HEK293 (cell line): ENCODE measurements at regions not wholly inside any gene's neighbourhood (a gene's known extent, or its start where the extent isn't known, plus 50 kb on each side); places are given as distances from the start of the nearest gene placed in this dataset.

Source experiments
- CTCF ChIA-PET: fragments of 350-600 bp; formaldehyde crosslinking; extraction: SDS; loops from one replicate; lab custom pipeline; 2021; ENCODE audit warnings: antibody characterized with exemption; lab: Yijun Ruan, JAX
- POLR2A ChIA-PET: fragments of 300-600 bp; formaldehyde crosslinking; extraction: SDS; loops from one replicate; lab custom pipeline; 2020; ENCODE audit warnings: antibody characterized with exemption, inconsistent platforms; lab: Yijun Ruan, JAX
- H3K27ac ChIP-seq: fragments of 200-500 bp; sonication (Bioruptor generic); 2 replicates; pipeline ENCODE4 v1.5.1; 2014; ENCODE audit warnings: low read depth, low read length, control low read depth, inconsistent platforms; ENCODE audit errors: extremely low read depth
- H3K36me3 ChIP-seq, 2 experiments: fragments of 200-500 bp in 1 of 2; sonication (Bioruptor generic) in 1 of 2; 1 replicate in 1 of 2; 2 replicates in 1 of 2; pipeline ENCODE4 v1.5.1; 2014 to 2017; ENCODE audit warnings: inconsistent platforms in 2 of 2, low read length in 2 of 2; ENCODE audit not compliant: control insufficient read depth in 2 of 2, insufficient read depth in 1 of 2
- H3K4me1 ChIP-seq: fragments of 200-500 bp; sonication (Bioruptor generic); 2 replicates; pipeline ENCODE4 v1.5.1; 2014; ENCODE audit warnings: mild to moderate bottlenecking, low read length, inconsistent platforms; ENCODE audit not compliant: control insufficient read depth, insufficient read depth
- H3K4me3 ChIP-seq: 2 replicates; pipeline ENCODE4 v1.5.1; 2011; ENCODE audit warnings: low read depth, mild to moderate bottlenecking, control low read depth, low read length, moderate library complexity
- H3K9me3 ChIP-seq: fragments of 200-500 bp; sonication (Bioruptor generic); 2 replicates; pipeline ENCODE4 v1.5.1; 2014; ENCODE audit warnings: low read depth, low read length, inconsistent platforms; ENCODE audit not compliant: control insufficient read depth, insufficient read depth
- EGR2 ChIP-seq: fragments of 450-650 bp; formaldehyde crosslinking; IDR thresholded peaks from 2 replicates; pipeline ENCODE4 v1.5.1; 2016; ENCODE audit warnings: low read depth, missing biosample characterization, missing genetic modification characterization
- GLI4 ChIP-seq: fragments of 450-650 bp; formaldehyde crosslinking; IDR thresholded peaks from 2 replicates; pipeline ENCODE4 v1.5.1; 2016; ENCODE audit warnings: missing biosample characterization, missing genetic modification characterization
- KLF10 ChIP-seq: fragments of 450-650 bp; IDR thresholded peaks from 2 replicates; pipeline ENCODE4 v1.5.1; 2018; ENCODE audit warnings: missing biosample characterization, mild to moderate bottlenecking, missing genetic modification characterization
- MYNN ChIP-seq: fragments of 450-650 bp; formaldehyde crosslinking; IDR thresholded peaks from 2 replicates; pipeline ENCODE4 v1.5.1; 2016; ENCODE audit warnings: missing biosample characterization, missing genetic modification characterization, borderline replicate concordance
- OSR2 ChIP-seq: fragments of 450-650 bp; formaldehyde crosslinking; IDR thresholded peaks from 2 replicates; pipeline ENCODE4 v1.5.1; 2016; ENCODE audit warnings: missing biosample characterization, missing genetic modification characterization
- SCRT2 ChIP-seq: fragments of 450-650 bp; formaldehyde crosslinking; IDR thresholded peaks from 2 replicates; pipeline ENCODE4 v1.5.1; 2016; ENCODE audit warnings: missing biosample characterization, missing genetic modification characterization
- SETDB1 ChIP-seq: IDR thresholded peaks from one replicate; pipeline ENCODE4 v1.6.1; 2017; ENCODE audit warnings: mild to moderate bottlenecking, low read length, moderate library complexity, mixed read lengths; ENCODE audit not compliant: insufficient read length
- SP3 ChIP-seq: fragments of 450-650 bp; formaldehyde crosslinking; IDR thresholded peaks from 2 replicates; pipeline ENCODE4 v1.5.1; 2016; ENCODE audit warnings: missing biosample characterization, missing genetic modification characterization
- ZBTB48 ChIP-seq: fragments of 450-650 bp; formaldehyde crosslinking; IDR thresholded peaks from 2 replicates; pipeline ENCODE4 v1.5.1; 2016; ENCODE audit warnings: missing biosample characterization, missing genetic modification characterization
- ZBTB8A ChIP-seq: fragments of 450-650 bp; formaldehyde crosslinking; IDR thresholded peaks from 2 replicates; pipeline ENCODE4 v1.5.1; 2016; ENCODE audit warnings: missing biosample characterization, missing genetic modification characterization
- ZFP3 ChIP-seq: fragments of 450-650 bp; formaldehyde crosslinking; IDR thresholded peaks from 2 replicates; pipeline ENCODE4 v1.5.1; 2016; ENCODE audit warnings: low read depth, missing biosample characterization, missing genetic modification characterization
- ZNF23 ChIP-seq: fragments of 450-650 bp; formaldehyde crosslinking; IDR thresholded peaks from 2 replicates; pipeline ENCODE4 v1.5.1; 2016; ENCODE audit warnings: missing biosample characterization, missing genetic modification characterization, borderline replicate concordance
- ZNF664 ChIP-seq: fragments of 450-650 bp; formaldehyde crosslinking; IDR thresholded peaks from 2 replicates; pipeline ENCODE4 v1.5.1; 2016; ENCODE audit warnings: missing biosample characterization, missing genetic modification characterization
- ZNF747 ChIP-seq: fragments of 450-650 bp; formaldehyde crosslinking; IDR thresholded peaks from 2 replicates; pipeline ENCODE4 v1.5.1; 2016; ENCODE audit warnings: missing biosample characterization, missing genetic modification characterization
- TF ChIP-seq, protein P1 (sequence below): fragments of 450-650 bp; formaldehyde crosslinking; IDR thresholded peaks from 2 replicates; pipeline ENCODE4 v1.5.1; 2016; ENCODE audit warnings: missing biosample characterization, missing genetic modification characterization, borderline replicate concordance
- TF ChIP-seq, protein P2 (sequence below): fragments of 450-650 bp; formaldehyde crosslinking; IDR thresholded peaks from 2 replicates; pipeline ENCODE4 v1.5.1; 2016; ENCODE audit warnings: missing biosample characterization, missing genetic modification characterization
- TF ChIP-seq, protein P3 (sequence below): fragments of 450-650 bp; formaldehyde crosslinking; IDR thresholded peaks from 2 replicates; pipeline ENCODE4 v1.5.1; 2016; ENCODE audit warnings: missing biosample characterization, missing genetic modification characterization
- TF ChIP-seq, protein P4 (sequence below): fragments of 450-650 bp; formaldehyde crosslinking; IDR thresholded peaks from 2 replicates; pipeline ENCODE4 v1.5.1; 2016; ENCODE audit warnings: missing biosample characterization, missing genetic modification characterization
- TF ChIP-seq, protein P5 (sequence below): fragments of 450-650 bp; formaldehyde crosslinking; IDR thresholded peaks from 2 replicates; pipeline ENCODE4 v1.5.1; 2016; ENCODE audit warnings: missing biosample characterization, missing genetic modification characterization, borderline replicate concordance
- TF ChIP-seq, protein P6 (sequence below): fragments of 450-650 bp; formaldehyde crosslinking; IDR thresholded peaks from 2 replicates; pipeline ENCODE4 v1.5.1; 2016; ENCODE audit warnings: missing biosample characterization, missing genetic modification characterization

DNA sequence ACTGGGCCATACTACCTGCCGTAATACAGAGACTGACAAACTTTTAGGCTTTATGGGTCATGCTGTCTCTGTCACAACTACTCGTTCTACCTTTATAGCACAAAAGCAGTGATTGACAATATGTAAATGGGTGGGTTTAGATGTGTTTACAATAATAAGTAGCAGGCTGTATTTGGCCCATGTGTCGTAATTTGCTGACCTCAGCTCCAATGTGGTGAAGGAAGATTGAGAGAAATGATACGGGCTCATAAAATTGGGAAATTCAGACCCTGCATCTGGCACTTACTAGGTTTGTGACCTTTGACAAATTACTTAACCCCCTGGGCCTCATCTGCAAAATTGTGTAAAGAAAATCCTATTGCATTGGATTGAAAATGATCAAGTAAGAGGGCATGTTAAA lies 150.8 kb upstream of the NPSR1 start (continued):
- TF ChIP-seq, protein P1, sequence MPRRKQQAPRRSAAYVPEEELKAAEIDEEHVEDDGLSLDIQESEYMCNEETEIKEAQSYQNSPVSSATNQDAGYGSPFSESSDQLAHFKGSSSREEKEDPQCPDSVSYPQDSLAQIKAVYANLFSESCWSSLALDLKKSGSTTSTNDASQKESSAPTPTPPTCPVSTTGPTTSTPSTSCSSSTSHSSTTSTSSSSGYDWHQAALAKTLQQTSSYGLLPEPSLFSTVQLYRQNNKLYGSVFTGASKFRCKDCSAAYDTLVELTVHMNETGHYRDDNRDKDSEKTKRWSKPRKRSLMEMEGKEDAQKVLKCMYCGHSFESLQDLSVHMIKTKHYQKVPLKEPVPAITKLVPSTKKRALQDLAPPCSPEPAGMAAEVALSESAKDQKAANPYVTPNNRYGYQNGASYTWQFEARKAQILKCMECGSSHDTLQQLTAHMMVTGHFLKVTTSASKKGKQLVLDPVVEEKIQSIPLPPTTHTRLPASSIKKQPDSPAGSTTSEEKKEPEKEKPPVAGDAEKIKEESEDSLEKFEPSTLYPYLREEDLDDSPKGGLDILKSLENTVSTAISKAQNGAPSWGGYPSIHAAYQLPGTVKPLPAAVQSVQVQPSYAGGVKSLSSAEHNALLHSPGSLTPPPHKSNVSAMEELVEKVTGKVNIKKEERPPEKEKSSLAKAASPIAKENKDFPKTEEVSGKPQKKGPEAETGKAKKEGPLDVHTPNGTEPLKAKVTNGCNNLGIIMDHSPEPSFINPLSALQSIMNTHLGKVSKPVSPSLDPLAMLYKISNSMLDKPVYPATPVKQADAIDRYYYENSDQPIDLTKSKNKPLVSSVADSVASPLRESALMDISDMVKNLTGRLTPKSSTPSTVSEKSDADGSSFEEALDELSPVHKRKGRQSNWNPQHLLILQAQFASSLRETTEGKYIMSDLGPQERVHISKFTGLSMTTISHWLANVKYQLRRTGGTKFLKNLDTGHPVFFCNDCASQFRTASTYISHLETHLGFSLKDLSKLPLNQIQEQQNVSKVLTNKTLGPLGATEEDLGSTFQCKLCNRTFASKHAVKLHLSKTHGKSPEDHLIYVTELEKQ (tag by site-specific recombination): no peak
- TF ChIP-seq SP3 (tag by site-specific recombination) (no peak), ZBTB8A (tag by site-specific recombination) (no peak), ZNF23 (tag by site-specific recombination) (no peak), OSR2 (tag by site-specific recombination) (no peak), SCRT2 (tag by site-specific recombination) (no peak)

DNA sequence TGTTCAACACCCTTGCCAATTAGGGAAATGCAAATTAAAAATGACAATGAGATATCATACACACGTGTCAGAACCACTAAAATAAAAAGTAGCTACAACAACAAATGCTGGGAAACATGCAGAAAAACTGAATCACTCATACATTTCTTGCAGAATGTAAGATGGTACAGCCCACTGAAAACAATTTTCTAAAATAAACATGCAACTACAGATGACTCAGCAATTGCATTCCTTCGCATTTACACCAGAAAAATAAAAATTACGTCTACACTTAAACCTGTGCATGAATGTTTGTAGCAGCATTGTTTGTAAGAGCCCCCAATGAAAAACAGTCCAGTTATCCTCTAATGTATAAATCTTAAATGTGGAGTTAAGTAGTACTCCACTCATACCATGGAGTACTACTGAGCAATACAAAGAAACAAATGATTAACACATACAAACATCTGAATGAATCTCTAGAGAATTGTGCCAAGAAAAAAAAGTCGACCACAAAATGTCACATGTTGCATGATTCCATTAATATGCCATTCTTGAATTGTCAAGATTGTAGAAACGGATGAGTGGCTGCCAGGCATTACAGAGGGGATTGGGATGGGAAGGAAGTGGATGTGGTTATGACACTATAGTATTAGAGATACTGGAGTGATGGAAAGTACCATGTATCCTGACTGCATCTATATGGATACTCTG lies 134.6 kb upstream of the NPSR1 start:
- ChIA-PET CTCF (no interaction called here), POLR2A (no interaction called here)
- no peak overlapping the region for H3K27ac ChIP-seq
- no peaks in the 10 kb centered on the region; the same call in 1 of the 2 replicates for H3K9me3 ChIP-seq
- TF ChIP-seq, protein P2, sequence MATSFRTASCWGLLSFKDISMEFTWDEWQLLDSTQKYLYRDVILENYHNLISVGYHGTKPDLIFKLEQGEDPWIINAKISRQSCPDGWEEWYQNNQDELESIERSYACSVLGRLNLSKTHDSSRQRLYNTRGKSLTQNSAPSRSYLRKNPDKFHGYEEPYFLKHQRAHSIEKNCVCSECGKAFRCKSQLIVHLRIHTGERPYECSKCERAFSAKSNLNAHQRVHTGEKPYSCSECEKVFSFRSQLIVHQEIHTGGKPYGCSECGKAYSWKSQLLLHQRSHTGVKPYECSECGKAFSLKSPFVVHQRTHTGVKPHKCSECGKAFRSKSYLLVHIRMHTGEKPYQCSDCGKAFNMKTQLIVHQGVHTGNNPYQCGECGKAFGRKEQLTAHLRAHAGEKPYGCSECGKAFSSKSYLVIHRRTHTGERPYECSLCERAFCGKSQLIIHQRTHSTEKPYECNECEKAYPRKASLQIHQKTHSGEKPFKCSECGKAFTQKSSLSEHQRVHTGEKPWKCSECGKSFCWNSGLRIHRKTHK (tag by site-specific recombination): no peak
- TF ChIP-seq MYNN: no peak
- TF ChIP-seq EGR2 (tag by site-specific recombination): no peak
- no peak for TF ChIP-seq GLI4 (tag by site-specific recombination)
- TF ChIP-seq, protein P3, sequence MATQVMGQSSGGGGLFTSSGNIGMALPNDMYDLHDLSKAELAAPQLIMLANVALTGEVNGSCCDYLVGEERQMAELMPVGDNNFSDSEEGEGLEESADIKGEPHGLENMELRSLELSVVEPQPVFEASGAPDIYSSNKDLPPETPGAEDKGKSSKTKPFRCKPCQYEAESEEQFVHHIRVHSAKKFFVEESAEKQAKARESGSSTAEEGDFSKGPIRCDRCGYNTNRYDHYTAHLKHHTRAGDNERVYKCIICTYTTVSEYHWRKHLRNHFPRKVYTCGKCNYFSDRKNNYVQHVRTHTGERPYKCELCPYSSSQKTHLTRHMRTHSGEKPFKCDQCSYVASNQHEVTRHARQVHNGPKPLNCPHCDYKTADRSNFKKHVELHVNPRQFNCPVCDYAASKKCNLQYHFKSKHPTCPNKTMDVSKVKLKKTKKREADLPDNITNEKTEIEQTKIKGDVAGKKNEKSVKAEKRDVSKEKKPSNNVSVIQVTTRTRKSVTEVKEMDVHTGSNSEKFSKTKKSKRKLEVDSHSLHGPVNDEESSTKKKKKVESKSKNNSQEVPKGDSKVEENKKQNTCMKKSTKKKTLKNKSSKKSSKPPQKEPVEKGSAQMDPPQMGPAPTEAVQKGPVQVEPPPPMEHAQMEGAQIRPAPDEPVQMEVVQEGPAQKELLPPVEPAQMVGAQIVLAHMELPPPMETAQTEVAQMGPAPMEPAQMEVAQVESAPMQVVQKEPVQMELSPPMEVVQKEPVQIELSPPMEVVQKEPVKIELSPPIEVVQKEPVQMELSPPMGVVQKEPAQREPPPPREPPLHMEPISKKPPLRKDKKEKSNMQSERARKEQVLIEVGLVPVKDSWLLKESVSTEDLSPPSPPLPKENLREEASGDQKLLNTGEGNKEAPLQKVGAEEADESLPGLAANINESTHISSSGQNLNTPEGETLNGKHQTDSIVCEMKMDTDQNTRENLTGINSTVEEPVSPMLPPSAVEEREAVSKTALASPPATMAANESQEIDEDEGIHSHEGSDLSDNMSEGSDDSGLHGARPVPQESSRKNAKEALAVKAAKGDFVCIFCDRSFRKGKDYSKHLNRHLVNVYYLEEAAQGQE (tag by site-specific recombination): no peak
- no peaks in the 10 kb centered on the region for H3K36me3 ChIP-seq
- no peak overlapping the region for H3K4me3 ChIP-seq
- H3K4me1 ChIP-seq: no peaks in the 10 kb centered on the region

DNA sequence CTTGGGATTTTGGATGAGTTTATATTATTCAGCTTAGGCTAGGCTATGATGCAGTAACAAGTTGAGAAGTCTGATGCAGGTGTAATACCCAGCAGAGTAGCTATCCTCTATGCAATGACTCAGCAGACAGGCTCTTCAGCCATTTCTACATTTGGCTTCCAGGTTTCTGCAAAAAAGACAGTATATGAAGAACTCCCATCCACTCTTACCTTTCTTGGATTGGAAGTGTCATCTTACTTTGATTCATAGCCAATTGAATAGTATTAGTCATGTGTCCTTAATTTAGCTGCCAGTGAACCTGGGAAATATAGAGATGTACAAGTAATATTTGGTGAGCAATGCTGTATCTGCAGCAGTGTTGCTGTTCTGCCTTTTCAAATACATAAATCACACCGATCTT lies 127.8 kb upstream of the NPSR1 start:
- Histone ChIP-seq H3K36me3 (no peaks in the 10 kb centered on the region), H3K4me3 (no peak overlapping the region), H3K27ac (no peak overlapping the region), H3K9me3 (no peaks in the 10 kb centered on the region; the same call in 1 of the 2 replicates), H3K4me1 (no peaks in the 10 kb centered on the region)
- TF ChIP-seq, protein P4, sequence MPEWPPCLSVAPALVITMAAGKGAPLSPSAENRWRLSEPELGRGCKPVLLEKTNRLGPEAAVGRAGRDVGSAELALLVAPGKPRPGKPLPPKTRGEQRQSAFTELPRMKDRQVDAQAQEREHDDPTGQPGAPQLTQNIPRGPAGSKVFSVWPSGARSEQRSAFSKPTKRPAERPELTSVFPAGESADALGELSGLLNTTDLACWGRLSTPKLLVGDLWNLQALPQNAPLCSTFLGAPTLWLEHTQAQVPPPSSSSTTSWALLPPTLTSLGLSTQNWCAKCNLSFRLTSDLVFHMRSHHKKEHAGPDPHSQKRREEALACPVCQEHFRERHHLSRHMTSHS: no peak
- TF ChIP-seq SETDB1 (no peak), ZFP3 (tag by site-specific recombination) (no peak), ZNF747 (tag by site-specific recombination) (no peak), ZNF664 (tag by site-specific recombination) (no peak), OSR2 (tag by site-specific recombination) (no peak), ZBTB48 (tag by site-specific recombination) (no peak), KLF10 (tag by site-specific recombination) (no peak)
- TF ChIP-seq, protein P5, sequence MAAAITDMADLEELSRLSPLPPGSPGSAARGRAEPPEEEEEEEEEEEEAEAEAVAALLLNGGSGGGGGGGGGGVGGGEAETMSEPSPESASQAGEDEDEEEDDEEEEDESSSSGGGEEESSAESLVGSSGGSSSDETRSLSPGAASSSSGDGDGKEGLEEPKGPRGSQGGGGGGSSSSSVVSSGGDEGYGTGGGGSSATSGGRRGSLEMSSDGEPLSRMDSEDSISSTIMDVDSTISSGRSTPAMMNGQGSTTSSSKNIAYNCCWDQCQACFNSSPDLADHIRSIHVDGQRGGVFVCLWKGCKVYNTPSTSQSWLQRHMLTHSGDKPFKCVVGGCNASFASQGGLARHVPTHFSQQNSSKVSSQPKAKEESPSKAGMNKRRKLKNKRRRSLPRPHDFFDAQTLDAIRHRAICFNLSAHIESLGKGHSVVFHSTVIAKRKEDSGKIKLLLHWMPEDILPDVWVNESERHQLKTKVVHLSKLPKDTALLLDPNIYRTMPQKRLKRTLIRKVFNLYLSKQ (tag by site-specific recombination): no peak
- TF ChIP-seq, protein P6, sequence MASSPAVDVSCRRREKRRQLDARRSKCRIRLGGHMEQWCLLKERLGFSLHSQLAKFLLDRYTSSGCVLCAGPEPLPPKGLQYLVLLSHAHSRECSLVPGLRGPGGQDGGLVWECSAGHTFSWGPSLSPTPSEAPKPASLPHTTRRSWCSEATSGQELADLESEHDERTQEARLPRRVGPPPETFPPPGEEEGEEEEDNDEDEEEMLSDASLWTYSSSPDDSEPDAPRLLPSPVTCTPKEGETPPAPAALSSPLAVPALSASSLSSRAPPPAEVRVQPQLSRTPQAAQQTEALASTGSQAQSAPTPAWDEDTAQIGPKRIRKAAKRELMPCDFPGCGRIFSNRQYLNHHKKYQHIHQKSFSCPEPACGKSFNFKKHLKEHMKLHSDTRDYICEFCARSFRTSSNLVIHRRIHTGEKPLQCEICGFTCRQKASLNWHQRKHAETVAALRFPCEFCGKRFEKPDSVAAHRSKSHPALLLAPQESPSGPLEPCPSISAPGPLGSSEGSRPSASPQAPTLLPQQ (tag by site-specific recombination): no peak
- CTCF ChIA-PET: no interaction called here
- POLR2A ChIA-PET: no interaction called here
